Activated CD8-positive, alpha-beta memory T cell treated with anti-CD3 and anti-CD28 coated beads for 36 hours (primary cell): ENCODE measurements at regions not wholly inside any gene's neighbourhood (a gene's known extent, or its start where the extent isn't known, plus 50 kb on each side); places are given as distances from the start of the nearest gene placed in this dataset.

Source experiments
- CTCF ChIA-PET: fragments of 350-600 bp; sonication (Branson Sonifier 250); formaldehyde crosslinking; loops from one replicate; lab custom pipeline; 2021; ENCODE audit warnings: antibody characterized with exemption; lab: Charles Lee
- POLR2A ChIA-PET: fragments of 350-600 bp; sonication (Branson Sonifier 250); formaldehyde crosslinking; loops from one replicate; lab custom pipeline; 2021; ENCODE audit warnings: antibody characterized with exemption; lab: Charles Lee

DNA sequence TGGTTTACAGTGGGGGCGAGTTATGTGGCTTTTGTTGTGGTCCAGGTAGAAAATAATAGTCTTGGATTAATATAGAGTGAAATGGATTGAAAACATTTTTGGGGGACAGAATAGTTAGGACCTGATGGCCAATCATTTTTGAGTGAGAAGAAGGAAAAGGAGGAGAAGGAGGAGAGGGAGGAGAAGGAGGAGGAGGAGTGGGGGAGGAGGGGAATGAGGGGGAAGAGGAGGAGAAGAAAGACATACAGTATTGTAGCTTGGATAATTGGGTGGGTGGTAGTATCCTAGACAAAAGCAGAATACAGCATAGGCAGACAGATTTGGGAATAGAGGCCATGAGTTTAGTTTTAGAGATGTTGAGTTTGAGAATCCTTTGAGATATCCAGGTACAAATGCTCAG is 101.6 kb downstream of the GATA6 start:
- POLR2A ChIA-PET, result no interaction called here
- CTCF ChIA-PET, result no interaction called here

DNA sequence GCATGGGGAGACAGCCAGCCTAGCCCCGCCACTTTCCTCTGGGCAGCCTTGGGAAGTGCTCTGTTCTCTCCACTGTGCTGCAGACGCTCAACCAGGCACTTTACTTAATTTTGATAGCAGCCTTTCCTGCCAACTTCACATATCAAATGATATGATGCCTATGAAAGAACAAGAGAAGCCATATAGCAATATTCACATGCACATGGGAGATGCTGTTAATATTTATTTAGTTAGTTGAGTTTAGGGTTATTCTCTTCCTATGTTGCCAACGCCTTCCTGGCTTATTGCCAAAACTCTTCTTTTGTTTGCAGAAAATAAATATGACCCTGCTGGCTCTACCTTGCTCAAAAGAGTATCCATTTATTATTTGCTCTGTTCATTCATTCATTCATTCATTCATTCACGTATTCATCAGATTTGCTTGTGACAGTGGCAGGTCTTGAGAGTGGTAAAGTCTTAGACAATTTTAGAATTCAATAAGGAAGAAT is 99.3 kb downstream of the GATA6 start:
- ChIA-PET POLR2A (no interaction called here), CTCF (no interaction called here)

DNA sequence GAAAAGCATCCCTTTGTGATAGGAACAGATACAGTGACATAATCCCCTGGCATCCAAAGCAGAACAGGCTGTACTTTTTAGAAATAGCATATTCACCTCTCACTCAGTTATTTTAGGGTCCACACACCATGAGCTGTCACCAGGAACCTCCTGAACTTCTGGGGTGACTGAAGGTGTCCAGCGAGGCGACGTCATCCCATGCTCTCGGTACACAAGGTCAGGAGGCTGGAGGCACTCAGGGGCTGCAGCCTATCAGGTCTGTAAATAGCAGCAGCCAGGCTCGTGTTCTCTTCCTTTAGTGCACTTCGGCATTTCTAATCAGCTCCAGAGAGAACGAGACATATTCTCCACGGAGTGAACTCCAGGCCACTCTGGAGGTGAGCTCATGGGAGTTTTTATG is 98.3 kb downstream of the GATA6 start:
- ChIA-PET POLR2A (no interaction called here), CTCF (no interaction called here)

DNA sequence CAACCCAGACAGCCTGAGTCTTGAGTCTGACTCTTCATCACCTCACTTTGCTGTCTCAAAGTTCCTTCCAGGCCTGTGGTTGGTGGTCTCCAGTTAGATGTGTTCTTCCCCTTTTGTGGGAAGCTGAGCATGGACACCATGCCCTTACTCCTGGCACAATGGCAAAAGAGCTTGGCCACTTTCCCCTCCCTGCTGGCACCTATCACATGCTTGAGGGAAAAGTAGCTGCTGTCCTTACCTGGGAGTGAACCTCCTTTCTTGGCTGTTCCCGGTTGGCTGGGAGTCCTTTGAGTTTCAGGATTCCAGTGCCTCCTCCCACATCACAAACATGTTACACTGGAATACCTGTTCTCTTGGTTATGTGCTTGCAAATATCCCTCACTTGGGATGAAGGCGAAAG is 97.8 kb downstream of the GATA6 start:
- ChIA-PET CTCF (no interaction called here), POLR2A (no interaction called here)

DNA sequence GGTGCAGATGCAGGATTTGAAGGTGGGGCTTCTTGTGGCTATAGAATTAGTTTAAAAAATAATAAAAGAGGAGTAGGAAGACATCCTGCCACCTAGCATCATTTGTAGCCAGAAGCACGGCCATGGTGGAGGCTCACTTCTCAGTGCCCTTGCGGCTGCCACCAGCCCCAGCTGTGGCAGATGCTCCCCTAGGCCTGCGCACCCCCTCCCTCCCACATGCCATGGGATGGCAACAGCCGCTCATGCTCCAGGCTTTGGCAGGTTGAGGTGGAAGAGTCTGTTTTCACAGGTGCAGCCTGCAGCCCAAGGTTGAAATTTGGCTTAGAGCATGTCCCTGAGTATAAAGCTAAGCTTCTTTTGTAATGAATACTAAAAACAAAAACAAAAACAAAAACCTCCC is 96.4 kb downstream of the GATA6 start:
- POLR2A ChIA-PET, result no interaction called here
- CTCF ChIA-PET, result no interaction called here

DNA sequence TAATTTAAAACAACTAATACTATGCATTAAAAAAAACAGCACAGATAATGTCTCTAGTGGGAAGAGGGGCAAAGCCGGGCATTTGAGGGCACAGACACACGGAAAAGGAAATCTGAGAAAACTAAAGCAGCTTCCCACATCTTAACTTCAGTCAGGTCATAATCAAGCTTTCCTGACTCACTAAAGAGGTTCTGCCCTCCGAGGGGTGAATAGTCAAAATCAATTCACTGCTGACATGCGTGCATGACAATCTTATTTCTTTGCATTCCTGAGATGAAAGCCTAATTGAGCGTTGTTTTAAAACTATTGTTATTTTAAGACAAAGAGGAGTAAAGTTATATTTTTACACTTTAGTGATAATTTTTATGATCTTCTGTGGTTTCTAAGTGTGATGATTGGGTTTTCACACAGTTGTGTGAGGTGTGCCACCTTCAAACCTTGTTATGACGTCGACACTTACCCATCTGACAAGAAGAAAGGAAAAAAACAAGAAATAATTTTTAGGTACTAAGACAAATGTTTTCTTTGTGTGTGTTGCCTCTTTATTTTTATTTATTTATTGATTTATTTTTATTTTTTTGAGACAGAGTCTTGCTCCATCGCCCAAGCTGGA is 90.9 kb downstream of the GATA6 start:
- ChIA-PET POLR2A (no interaction called here), CTCF (no interaction called here)

DNA sequence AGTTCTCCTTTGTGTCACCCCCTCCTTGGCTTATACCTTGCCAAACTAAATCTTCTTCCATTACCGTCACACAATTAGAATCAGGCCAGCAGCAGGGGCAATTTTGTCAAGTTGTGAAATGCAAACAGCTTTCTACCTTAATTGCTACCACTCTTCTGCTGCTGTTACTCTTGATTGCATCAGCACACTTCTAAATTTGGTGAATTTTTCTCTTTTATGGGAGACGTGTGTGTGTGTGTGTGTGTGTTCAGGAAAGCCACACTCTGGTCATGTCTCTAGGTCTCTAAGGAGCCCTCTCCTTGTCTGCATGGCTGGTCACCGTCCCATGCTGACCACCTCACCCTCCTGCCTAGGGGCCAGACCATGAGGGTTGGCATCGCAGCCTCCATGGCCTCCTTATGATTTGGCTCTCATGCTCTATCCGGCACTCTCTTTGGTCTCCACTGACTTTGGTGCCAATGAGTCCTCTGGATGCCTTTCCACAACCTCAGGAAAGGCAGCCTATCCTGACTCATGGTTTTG is 87.7 kb downstream of the GATA6 start:
- CTCF ChIA-PET, result no interaction called here
- POLR2A ChIA-PET, result no interaction called here

DNA sequence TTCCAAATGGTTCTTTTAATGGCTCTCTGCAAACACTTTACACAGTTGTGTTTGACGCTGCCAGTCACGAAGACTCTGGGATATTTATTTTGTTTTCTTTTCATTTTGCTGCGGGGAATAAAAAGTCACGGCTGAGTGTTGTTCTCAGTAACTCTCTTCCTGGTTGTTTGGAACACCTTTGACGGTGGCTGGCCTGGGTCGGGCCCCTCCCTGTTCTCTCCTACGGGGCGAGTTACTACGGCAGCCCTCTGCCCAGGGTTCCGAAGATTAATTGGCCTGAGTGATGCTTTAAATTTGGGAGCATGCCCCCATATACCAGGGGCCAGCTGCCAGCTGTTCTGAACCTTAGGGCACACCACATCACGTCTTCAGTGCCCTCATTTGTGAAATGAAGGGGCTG is 84.7 kb downstream of the GATA6 start:
- POLR2A ChIA-PET, result no interaction called here
- CTCF ChIA-PET, result no interaction called here

DNA sequence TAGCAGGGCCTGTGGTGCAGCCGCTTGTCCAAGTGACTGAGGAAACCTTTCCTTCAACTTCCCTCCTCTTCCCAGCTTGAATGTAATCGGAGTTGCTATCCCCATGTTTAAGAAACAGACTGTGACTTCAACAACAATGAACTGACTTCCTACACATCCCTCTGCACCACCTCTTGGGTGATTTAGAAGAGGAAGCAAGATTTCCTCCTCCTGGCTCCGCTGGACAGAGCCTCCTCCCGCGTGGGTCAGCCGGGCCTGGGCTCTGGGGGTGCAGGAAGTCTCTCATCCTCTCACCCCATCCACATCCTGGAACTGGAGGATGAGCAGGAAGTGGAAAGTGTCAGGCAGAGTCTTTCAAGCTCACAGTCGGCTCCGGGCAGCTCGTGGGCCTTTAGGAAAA is 84.3 kb downstream of the GATA6 start:
- POLR2A ChIA-PET, result no interaction called here
- CTCF ChIA-PET, result no interaction called here

DNA sequence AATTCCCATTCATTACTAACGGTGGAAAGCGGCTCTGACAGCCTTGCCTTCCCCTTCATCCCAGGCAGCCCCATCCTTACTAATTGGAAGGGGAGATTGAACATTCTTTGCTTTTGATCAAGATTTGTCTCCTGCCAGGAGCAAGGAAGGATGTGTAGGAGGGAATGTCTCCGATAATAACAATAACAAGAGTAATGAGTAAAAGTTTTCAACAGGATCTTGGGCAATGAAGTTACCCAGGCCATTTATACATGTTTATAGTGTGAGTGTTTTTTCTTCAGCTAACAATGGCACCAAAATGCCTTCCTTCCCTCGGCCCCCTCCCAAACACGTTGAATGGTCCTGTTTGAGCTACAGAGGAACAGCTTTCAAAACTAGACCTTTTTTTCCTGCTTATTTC is 83.8 kb downstream of the GATA6 start:
- CTCF ChIA-PET, result no interaction called here
- POLR2A ChIA-PET, result no interaction called here
